Panc1 (cell line): ENCODE measurements at regions not wholly inside any gene's neighbourhood (a gene's known extent, or its start where the extent isn't known, plus 50 kb on each side); places are given as distances from the start of the nearest gene placed in this dataset.

Experiments used
- CTCF ChIP-seq: fragments of 450-650 bp; IDR thresholded peaks from 2 replicates; pipeline ENCODE4 v1.5.1; 2017; ENCODE audit warnings: mild to moderate bottlenecking
- POLR2AphosphoS5 ChIP-seq: IDR thresholded peaks from 2 replicates; pipeline ENCODE4 v1.6.1; 2012; ENCODE audit warnings: mild to moderate bottlenecking, low read depth, low read length, moderate library complexity
- REST ChIP-seq, 2 experiments: IDR thresholded peaks; 2 replicates each; pipeline ENCODE4 v1.6.1; 2011 to 2012; ENCODE audit warnings: low read depth in 2 of 2, control low read depth in 1 of 2, low read length in 1 of 2, mild to moderate bottlenecking in 1 of 2, moderate library complexity in 1 of 2; ENCODE audit not compliant: insufficient read depth in 1 of 2
- TCF7L2 ChIP-seq: IDR thresholded peaks from 2 replicates; pipeline ENCODE4 v1.6.1; 2011; ENCODE audit warnings: mild to moderate bottlenecking, low read depth, low read length, inconsistent platforms

- TF ChIP-seq REST (IDR thresholded peaks at IDR 0.05; ENCODE audit: insufficient read depth in 1 of 2, low read depth in 2 of 2, low read length in 1 of 2) (no peak), CTCF (no peak), POLR2AphosphoS5 (no peak), TCF7L2 (no peak)
Measured at GRCh38 chr10:33535866-33536265, 201.4 kb upstream of the NRP1 start.
